OCI-LY7 (cell line): ENCODE measurements at regions not wholly inside any gene's neighbourhood (a gene's known extent, or its start where the extent isn't known, plus 50 kb on each side); places are given as distances from the start of the nearest gene placed in this dataset.

Experiments used
- BruUV-seq: library from RNA; stranded (reverse); fragments of 400-500 nt; replicated peaks from 2 replicates; lab custom pipeline; 2021; lab: Mats Ljungman, UMichigan
- CTCF ChIA-PET: fragments of 300-600 bp; sonication (Branson Sonifier 250); formaldehyde crosslinking; loops from one replicate; lab custom pipeline; 2022; ENCODE audit warnings: antibody characterized with exemption; ENCODE audit not compliant: unreplicated experiment; lab: Charles Lee
- POLR2A ChIA-PET: fragments of 300-600 bp; sonication (Branson Sonifier 250); formaldehyde crosslinking; loops from one replicate; lab custom pipeline; 2022; ENCODE audit warnings: antibody characterized with exemption; lab: Charles Lee
- DNase-seq: peaks from one replicate; pipeline ENCODE4 v3.0.0-alpha.2; 2015; ENCODE audit warnings: low spot score
- H2AFZ ChIP-seq: fragments of 200-600 bp; sonication (generic), shearing (Covaris generic); 2 replicates; pipeline ENCODE4 v1.6.1; 2014; ENCODE audit warnings: mild to moderate bottlenecking, antibody characterized with exemption, low read length, moderate library complexity
- H3K27ac ChIP-seq: fragments of 200-600 bp; sonication (generic); 2 replicates; pipeline ENCODE4 v1.5.1; 2014; ENCODE audit warnings: mixed run types, low read depth, mild to moderate bottlenecking, moderate library complexity, low read length, inconsistent platforms; ENCODE audit not compliant: poor library complexity, severe bottlenecking
- H3K36me3 ChIP-seq: fragments of 200-600 bp; sonication (generic); 2 replicates; pipeline ENCODE4 v1.6.1; 2014; ENCODE audit warnings: mild to moderate bottlenecking, antibody characterized with exemption, low read length, moderate library complexity, mixed read lengths; ENCODE audit not compliant: insufficient read depth
- H3K4me1 ChIP-seq: fragments of 200-600 bp; sonication (generic); 2 replicates; pipeline ENCODE4 v1.5.1; 2014; ENCODE audit warnings: mild to moderate bottlenecking, low read length; ENCODE audit not compliant: insufficient read depth, poor library complexity, severe bottlenecking
- H3K4me2 ChIP-seq: fragments of 200-600 bp; sonication (generic); 2 replicates; pipeline ENCODE4 v1.6.1; 2014; ENCODE audit warnings: mild to moderate bottlenecking, low read length
- H3K4me3 ChIP-seq: fragments of 200-600 bp; sonication (generic); 2 replicates; pipeline ENCODE4 v1.5.1; 2014; ENCODE audit warnings: mild to moderate bottlenecking, low read depth, low read length; ENCODE audit not compliant: poor library complexity, severe bottlenecking
- H3K79me2 ChIP-seq: fragments of 200-600 bp; sonication (generic); 2 replicates; pipeline ENCODE4 v1.6.1; 2016; ENCODE audit warnings: low read depth, mild to moderate bottlenecking, low read length, moderate library complexity, mixed read lengths; ENCODE audit not compliant: insufficient read depth
- H3K9me2 ChIP-seq: fragments of 200-600 bp; sonication (generic); 2 replicates; pipeline ENCODE4 v1.6.1; 2016; ENCODE audit warnings: mild to moderate bottlenecking, low read length, mixed read lengths; ENCODE audit not compliant: insufficient read depth
- H3K9me3 ChIP-seq: fragments of 200-600 bp; sonication (generic); 2 replicates; pipeline ENCODE4 v1.6.1; 2014; ENCODE audit warnings: mild to moderate bottlenecking, mixed run types, low read length, mixed read lengths
- H4K20me1 ChIP-seq: fragments of 200-600 bp; sonication (generic); 2 replicates; pipeline ENCODE4 v1.6.1; 2014; ENCODE audit warnings: mild to moderate bottlenecking, antibody characterized with exemption, low read length, moderate library complexity, mixed read lengths; ENCODE audit not compliant: insufficient read depth
- EZH2phosphoT487 ChIP-seq: fragments of 200-600 bp; sonication (generic); IDR thresholded peaks from 2 replicates; pipeline ENCODE4 v1.6.1; 2018; ENCODE audit warnings: low read depth, borderline replicate concordance, mild to moderate bottlenecking, mixed run types, antibody characterized with exemption, low read length, moderate library complexity, mixed read lengths
- intact Hi-C: fragments of 100-400 bp; cut with micrococcal nuclease; formaldehyde crosslinking; loops from one replicate; pipeline ENCODE4 v1.10.0; 2022; ENCODE audit not compliant: unreplicated experiment
- TF ChIP-seq, protein P1 (sequence below): fragments of 200-600 bp; sonication (generic); conservative IDR thresholded peaks from 2 replicates; pipeline ENCODE4 v1.5.1; 2014; ENCODE audit warnings: mild to moderate bottlenecking, antibody characterized with exemption, low read length, moderate library complexity, mixed read lengths

DNA sequence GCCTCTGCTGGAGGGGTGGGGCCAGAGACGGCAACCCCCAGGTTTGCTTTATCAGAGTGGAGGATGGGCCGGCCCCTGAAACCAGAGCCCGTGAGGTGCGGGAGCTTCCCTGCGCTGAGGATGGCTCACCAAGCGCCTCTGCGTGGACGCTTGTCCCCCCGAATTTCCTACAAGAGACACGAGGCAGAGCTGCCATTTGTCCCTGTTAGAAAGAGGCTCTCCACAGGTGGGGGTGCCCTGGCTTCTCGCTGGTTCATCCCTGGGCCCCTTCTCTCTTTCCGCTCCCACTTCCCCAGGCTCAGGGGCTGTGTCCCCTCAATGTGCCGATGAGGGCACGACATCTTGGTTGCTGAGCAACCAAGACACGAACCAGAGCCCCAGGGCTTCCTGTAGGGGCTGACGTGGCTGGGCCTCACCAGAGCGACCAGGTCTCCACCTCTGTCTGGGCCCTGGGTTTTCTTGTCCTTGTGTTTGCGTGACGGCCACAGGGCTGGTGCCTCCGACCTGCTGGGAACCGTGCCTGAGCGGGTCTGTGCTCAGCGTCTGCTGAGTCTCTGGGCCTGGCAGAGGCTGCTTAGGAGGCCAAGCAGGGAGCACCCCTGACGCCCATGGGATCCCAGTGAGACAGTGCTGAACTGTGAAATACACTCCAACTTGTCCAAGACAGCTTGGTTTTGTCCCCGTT is 119.6 kb upstream of the COL5A1 start:
- DNase-seq = no peak
- no peaks in the 10 kb centered on the region for H3K4me1 ChIP-seq
- H3K36me3 ChIP-seq = no peaks in the 10 kb centered on the region
- no peaks in the 10 kb centered on the region for H4K20me1 ChIP-seq
- intact Hi-C loops = no loop called here
- H2AFZ ChIP-seq = no peak overlapping the region
- H3K9me2 ChIP-seq = no peaks in the 10 kb centered on the region
- no peak overlapping the region for H3K4me3 ChIP-seq
- no peak overlapping the region for H3K4me2 ChIP-seq
- ChIA-PET CTCF (no interaction called here), POLR2A (interaction anchor here (0.6 kb wide), 2 partner anchors 23 to 44 kb away, joined by 3 to 6 read pairs; no protein-coding TSS in a partner anchor)
- H3K79me2 ChIP-seq = no peaks in the 10 kb centered on the region
- H3K9me3 ChIP-seq = no peaks in the 10 kb centered on the region
- no TSS peak for BruUV-seq
- TF ChIP-seq, protein P1, sequence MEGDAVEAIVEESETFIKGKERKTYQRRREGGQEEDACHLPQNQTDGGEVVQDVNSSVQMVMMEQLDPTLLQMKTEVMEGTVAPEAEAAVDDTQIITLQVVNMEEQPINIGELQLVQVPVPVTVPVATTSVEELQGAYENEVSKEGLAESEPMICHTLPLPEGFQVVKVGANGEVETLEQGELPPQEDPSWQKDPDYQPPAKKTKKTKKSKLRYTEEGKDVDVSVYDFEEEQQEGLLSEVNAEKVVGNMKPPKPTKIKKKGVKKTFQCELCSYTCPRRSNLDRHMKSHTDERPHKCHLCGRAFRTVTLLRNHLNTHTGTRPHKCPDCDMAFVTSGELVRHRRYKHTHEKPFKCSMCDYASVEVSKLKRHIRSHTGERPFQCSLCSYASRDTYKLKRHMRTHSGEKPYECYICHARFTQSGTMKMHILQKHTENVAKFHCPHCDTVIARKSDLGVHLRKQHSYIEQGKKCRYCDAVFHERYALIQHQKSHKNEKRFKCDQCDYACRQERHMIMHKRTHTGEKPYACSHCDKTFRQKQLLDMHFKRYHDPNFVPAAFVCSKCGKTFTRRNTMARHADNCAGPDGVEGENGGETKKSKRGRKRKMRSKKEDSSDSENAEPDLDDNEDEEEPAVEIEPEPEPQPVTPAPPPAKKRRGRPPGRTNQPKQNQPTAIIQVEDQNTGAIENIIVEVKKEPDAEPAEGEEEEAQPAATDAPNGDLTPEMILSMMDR = no peak
- TF ChIP-seq EZH2phosphoT487 = no peak
- no peak overlapping the region for H3K27ac ChIP-seq

DNA sequence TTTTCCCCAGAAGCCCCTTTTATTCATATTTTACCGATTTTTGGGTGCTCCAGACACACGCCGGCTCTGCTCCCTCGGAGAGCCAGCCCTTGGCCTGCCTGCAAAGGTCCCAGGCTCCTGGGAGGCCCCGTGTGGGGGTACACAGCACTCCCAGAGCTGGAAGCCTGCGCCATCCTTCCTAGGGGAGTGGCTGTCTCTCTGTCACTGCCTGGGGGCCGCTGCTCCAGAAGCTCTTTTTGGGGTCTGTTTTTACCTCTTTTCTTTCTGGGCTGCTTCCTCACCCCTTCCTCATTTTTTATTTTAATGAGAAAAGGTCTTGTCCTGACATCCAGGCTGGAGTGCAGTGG is 119.1 kb upstream of the COL5A1 start:
- Histone ChIP-seq H3K9me3 (no peaks in the 10 kb centered on the region), H4K20me1 (no peaks in the 10 kb centered on the region), H3K4me3 (no peak overlapping the region), H3K27ac (no peak overlapping the region), H3K4me2 (no peak overlapping the region), H3K36me3 (no peaks in the 10 kb centered on the region), H3K79me2 (no peaks in the 10 kb centered on the region), H3K9me2 (no peaks in the 10 kb centered on the region), H2AFZ (no peak overlapping the region), H3K4me1 (no peaks in the 10 kb centered on the region)
- POLR2A ChIA-PET = no interaction called here
- DNase-seq = no peak
- intact Hi-C loops = no loop called here
- no peak for TF ChIP-seq EZH2phosphoT487
- TF ChIP-seq, protein P1 = no peak
- CTCF ChIA-PET = no interaction called here
- BruUV-seq = no TSS peak

DNA sequence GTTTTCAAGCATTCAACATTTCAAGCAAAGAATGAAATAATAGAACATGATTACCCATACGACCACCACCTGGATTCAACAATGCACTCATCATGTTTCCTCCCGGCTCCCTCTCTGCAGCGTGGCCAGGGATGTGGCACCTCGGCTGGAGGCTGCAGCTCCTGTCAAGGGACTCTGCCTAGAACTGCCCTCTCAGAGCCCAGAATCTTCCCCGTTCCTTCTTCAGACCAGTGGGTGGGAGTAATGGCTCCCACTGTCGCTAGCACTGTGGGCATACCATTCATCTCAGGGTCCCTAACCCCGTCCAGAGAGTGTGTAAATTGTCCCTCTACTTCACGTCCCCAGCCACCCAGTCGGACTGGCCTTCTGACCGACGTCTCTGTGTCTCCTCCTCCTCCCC is 118.6 kb upstream of the COL5A1 start:
- intact Hi-C loops = no loop called here

More for the DNA sequence above, 118.6 kb upstream of the COL5A1 start:
- H3K4me2 ChIP-seq = no peak overlapping the region
- no peaks in the 10 kb centered on the region for H3K36me3 ChIP-seq
- no peak for DNase-seq
- H3K9me2 ChIP-seq = no peaks in the 10 kb centered on the region
- BruUV-seq = no TSS peak
- H3K79me2 ChIP-seq = no peaks in the 10 kb centered on the region
- H3K27ac ChIP-seq = no peak overlapping the region
- no peak overlapping the region for H2AFZ ChIP-seq
- H4K20me1 ChIP-seq = no peaks in the 10 kb centered on the region
- no peaks in the 10 kb centered on the region for H3K4me1 ChIP-seq
- H3K9me3 ChIP-seq = no peaks in the 10 kb centered on the region
- TF ChIP-seq, protein P1 = no peak
- TF ChIP-seq EZH2phosphoT487 = no peak
- CTCF ChIA-PET = no interaction called here
- POLR2A ChIA-PET = no interaction called here
- H3K4me3 ChIP-seq = no peak overlapping the region
